SU-DHL-6 (cell line): ENCODE measurements at regions not wholly inside any gene's neighbourhood (a gene's known extent, or its start where the extent isn't known, plus 50 kb on each side); places are given as distances from the start of the nearest gene placed in this dataset.

Experiments
- EZH2phosphoT487 ChIP-seq: fragments of 200-600 bp; sonication (generic), shearing (Covaris generic); conservative IDR thresholded peaks from 2 replicates; pipeline ENCODE4 v1.6.1; 2018; ENCODE audit warnings: mild to moderate bottlenecking, antibody characterized with exemption, low read length, moderate library complexity, mixed read lengths
- TF ChIP-seq, protein P1 (sequence below): fragments of 200-600 bp; sonication (generic); IDR thresholded peaks from one replicate; pipeline ENCODE4 v1.5.1; 2017; ENCODE audit warnings: antibody characterized with exemption, mild to moderate bottlenecking, low read length, moderate library complexity; ENCODE audit not compliant: insufficient read depth, poor library complexity, severe bottlenecking

DNA sequence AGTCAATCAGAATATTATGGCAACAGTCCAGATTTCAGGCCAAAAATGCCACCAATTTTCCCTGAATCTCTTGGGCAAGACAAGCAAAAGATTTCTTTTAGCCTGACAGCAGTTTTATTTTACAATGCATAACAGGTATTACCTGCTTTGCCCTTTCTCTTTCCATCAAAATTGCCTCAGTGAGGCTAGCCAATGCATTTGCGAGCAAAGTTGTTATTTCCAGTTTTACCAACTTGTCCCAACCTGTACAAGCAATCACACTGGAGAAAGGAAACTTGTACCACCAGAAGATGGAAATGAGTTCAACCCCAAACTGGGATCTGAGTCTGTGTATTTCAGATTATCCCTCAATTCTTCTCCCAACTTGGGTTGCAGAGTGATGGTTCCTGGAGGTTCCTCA is 279.9 kb upstream of the CDYL start:
- TF ChIP-seq EZH2phosphoT487 = no peak
- TF ChIP-seq, protein P1, sequence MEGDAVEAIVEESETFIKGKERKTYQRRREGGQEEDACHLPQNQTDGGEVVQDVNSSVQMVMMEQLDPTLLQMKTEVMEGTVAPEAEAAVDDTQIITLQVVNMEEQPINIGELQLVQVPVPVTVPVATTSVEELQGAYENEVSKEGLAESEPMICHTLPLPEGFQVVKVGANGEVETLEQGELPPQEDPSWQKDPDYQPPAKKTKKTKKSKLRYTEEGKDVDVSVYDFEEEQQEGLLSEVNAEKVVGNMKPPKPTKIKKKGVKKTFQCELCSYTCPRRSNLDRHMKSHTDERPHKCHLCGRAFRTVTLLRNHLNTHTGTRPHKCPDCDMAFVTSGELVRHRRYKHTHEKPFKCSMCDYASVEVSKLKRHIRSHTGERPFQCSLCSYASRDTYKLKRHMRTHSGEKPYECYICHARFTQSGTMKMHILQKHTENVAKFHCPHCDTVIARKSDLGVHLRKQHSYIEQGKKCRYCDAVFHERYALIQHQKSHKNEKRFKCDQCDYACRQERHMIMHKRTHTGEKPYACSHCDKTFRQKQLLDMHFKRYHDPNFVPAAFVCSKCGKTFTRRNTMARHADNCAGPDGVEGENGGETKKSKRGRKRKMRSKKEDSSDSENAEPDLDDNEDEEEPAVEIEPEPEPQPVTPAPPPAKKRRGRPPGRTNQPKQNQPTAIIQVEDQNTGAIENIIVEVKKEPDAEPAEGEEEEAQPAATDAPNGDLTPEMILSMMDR = no peak
